Putamen (tissue), 1 donor: ENCODE measurements at regions not wholly inside any gene's neighbourhood (a gene's known extent, or its start where the extent isn't known, plus 50 kb on each side); places are given as distances from the start of the nearest gene placed in this dataset.

Experiments
- DNase-seq: peaks from one replicate; pipeline ENCODE4 v3.0.0-alpha.2; 2016; ENCODE audit warnings: low spot score

DNA sequence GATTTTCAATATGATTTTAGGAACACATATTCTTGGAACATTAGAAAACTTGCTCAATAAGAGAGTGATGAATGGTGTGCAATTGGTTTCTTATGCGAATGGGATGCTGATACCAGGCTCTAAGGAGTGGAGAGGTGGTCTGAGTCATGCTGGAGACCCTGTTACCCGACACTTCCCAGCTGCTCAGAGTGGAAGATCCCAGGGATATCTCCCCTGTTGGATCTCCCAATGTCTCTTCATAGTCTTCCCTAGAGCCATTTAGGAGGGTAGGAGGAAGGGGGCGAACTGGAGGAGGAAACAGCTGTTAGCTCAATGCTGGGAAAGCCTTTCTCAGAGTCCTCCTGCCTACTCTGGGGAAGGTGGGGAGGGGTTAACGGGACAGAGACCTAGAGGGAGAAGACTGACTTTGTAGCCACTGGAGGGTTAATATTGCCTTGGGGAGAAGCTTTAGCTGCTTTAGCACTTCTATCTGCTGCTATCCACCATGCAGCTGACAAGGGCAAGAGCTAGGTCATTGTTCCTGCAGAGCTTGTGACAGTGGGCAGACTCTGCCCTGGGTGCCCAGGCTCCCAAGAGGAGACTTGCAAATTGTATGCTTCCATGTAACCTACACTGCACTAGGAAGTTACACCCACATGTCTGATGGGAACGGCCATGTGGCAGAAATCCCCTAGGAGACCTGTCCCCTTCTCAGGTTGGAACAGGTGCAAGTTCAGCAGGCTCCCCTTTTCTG is 301.0 kb downstream of the GADD45G start:
- DNase-seq = no peak

DNA sequence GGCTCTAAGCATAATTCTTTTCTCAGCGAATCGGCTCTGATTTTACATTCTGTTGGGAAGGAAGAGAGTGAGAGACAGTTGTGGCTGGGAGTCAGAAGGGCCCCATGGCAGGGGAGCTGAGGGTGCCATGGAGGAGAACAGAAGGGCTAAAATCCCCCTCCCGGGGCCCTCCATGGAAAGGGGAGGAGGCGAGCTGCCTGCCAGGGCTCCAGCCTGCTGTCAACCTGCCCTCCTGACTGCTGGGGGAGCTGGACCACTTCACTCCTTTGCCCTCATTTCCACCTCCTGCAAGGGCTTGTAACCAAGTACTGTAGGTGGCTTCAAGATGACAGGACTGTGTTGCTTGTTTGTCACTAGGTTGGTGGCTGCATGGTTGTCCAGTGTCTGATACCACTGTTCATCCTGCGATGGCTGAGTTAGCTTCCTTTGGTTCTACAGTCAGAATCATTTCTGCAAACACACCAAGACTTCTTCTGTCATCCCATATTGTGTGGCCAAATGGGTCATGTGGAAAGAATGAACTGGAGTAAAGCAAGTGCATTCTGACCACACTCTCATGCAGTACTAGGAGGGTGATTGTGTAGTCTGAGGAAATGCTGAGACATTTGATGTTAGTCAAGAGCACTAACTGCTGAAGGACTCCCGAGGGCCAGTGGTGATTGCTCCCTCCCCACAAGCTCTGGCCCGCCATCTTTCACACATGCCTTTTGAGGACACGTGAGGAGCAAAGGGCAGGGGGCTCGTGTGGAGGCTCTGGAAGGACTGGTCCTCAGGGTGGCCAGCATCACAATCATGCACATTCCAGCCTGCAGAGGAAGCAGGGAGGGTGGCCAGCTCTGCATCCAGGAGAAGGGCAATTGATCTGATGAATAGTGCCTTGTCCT is 307.2 kb downstream of the GADD45G start:
- DNase-seq = no peak

DNA sequence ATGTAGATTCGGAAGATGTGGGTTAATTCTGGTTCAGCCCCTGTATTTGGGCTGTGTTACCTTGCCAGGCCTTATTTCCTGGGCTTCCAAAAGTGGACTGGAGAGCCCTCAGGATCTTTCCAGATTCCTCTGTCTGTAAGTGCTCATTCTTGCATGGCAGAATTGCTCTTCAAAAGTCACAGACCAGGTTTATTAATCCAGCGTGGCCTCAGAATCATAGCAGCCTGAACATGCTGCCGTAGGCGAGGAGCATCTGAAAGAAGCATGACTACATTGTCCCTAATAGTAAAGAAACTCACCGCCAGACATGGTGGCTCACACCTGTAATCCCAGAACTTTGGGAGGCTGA is 307.8 kb downstream of the GADD45G start:
- DNase-seq = no peak

DNA sequence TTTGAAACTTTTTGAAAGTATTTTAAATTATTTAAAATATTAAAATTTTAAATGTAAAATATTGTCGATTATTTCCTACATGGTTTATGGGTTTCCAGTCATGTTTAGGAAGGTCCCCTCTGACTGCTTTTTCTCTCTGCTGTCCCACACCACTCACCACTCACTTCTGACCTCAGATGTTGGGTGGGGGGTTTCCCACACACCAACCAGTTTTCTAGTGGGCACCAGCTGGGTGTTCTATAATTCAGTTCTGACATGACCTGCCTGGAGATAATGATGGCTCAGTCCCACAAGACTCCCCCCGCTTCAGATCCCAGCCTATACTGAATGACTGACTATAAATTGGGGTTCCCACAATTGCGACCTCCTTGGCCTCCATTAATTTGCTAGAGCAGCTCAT is 310.4 kb downstream of the GADD45G start:
- no peak for DNase-seq

DNA sequence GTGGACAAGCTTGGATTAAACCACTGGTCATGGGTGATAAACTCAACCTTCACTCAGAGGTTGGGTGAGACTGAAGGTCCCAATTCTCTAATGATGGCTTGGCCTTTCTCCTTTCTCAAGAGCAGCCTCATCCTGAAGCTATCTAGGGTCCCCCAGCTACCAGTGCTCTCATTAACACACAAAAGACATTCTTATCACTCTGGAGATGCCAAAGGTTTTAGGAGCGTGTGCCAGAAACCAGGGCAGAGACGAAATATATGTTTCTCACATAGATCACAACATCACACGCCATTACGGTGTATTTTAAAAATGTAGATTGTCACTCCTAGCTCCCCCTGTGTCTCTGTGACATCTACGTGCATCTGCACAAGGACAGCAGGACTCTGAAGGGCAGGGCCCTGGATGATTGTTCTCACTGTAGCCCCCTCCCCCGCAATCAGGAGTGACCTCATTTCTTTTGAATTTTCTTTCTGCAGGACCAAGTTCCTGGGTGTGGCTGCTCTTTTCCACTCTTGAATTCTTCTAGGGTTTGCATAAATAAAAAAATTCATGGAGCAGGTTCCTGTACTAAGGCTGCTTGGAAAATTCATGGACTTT is 311.3 kb downstream of the GADD45G start:
- no peak for DNase-seq

DNA sequence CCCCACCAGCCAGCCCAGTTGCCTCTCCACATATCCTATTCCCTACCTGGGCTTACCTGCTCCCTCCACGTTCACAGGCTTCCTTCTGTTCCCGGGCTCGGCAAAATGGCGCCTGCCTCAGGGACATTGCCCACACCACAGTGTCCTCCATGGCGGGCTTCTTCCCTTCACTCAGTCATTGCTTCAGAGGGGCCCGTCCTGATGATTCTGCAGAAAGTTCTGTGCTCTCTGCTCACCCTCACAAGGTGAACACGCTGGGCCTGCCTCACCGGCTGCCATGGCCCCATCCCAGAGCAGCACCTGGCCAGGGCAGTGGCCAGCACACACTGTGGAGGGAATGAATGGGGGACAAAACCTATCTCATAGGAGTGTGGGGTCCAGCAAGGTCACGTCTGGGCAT is 313.0 kb downstream of the GADD45G start:
- DNase-seq = no peak

DNA sequence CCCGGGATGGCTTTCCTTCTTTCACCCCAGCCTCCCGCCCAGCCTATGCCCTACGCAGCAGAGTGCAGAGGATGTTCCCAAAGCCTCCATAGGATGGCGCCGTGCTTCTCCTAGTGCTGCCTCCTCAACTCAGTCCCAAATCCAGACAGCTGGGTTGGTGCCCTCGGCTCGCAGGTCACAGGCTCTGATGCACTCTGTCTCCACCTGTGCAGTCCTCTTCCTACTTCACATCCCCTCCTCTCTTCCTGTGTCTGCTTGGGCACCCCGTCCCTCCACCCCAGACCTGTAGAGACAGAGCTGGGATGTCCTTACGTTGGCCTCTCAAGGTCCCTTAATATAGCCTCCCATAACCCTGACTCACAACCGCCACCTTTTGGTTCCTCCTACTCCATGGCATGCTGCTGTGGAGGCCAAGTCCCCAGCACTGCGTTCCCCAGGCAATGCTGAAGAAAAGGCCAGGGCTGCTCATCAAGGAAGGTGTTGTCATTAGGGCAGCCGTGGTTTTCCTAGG is 314.4 kb downstream of the GADD45G start:
- DNase-seq = no peak

DNA sequence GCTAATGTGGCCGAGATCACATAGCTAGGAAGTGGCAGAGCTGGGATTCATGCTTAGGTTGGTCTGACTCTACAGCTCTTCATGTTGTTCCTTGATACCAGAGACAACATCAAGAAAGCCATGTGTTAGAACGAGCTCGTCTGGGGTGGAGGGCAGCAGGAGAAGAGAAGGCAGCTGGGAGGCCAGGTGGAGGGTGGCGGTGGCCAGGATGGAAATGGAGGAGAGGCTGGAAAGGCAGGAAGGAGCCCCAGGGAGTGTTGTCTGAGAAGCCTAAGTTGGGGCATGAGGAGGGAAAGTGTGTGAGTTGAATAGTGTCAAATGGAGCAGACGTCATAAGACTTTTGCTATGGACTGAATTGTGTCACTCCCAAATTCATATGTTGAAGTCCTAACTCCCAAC is 315.3 kb downstream of the GADD45G start:
- no peak for DNase-seq

DNA sequence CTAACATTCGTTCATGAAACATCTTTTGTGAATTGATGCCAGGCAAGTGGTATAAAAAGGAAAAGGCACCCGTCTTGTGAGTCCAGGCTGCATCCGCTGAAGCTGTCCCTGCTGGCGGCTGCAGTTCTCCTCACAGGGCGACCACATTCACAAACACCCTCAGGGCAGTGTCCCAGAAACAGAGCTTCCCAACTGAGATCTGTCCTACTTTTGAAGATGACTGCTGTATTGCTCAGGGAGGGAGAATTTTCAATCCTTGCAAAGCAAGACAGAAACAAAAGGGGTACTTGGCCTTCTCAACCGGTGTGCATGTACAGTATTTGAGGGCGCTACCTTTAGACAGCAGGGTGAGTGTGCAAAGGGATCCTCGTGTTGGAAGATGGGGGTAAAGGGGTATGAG is 316.1 kb downstream of the GADD45G start:
- DNase-seq = no peak

DNA sequence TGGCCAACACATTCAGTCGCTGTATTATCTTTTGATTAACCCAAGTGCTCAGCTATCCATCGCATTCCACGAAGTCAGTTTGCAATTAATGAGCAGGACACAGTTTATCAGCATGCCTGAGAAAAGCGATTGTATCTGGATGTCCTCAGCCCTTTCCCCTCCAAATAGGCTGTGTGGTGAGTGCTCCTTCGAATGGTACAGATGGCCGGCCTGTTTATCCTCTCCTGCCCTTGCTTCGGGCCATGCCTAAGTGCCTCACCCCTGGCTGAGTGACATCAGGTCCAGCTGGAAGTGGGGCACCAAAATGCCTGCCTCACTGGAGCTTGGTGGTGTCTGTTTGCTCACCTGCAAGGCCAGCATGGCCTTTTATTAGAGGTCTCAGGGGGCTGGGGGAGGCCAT is 317.3 kb downstream of the GADD45G start:
- no peak for DNase-seq

DNA sequence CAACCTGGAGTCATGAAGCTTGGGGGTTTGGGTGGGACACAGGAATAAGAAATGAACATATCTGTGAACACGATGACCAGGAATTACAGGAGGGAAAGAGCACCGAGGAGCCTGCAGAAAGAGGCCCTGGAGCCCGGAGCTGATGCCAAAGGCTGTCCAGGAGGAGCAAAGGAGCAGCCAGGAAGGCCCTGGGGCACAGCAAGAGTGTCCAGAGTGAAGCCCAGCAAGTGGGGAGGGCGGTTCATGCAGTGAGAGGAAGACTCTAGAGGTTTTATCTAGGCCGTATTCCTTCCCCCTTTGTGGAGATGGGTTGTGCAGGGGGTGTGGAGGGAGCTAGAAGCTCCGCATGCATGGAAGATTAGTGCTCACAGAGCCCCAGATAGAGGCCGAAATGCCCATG is 318.4 kb downstream of the GADD45G start:
- DNase-seq = no peak

DNA sequence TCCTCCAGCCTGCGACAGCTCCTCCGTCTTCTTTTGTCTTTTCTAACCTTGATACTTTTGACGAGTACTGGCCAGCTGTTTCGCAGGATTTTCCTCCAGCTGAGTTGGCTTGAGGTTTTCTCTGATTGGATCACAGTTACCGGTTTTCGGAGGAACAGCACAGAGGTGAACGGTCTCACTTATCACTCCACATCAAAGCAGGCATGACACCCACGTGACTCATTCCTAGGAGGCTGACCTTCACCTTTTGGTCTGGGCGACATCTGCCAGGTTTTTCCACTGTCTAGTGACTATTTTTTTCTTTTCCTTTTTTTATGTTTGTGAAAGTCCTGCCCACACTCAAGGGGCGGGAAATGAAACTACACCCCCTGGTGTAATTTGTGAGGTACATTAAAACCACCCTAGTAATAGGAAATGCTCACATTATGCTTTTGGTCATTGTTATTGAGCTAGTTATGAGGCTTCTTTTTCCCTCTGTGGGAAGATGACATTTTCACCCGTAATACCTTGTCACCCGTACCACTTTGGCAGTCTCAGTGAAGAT is 319.2 kb downstream of the GADD45G start:
- DNase-seq = no peak

DNA sequence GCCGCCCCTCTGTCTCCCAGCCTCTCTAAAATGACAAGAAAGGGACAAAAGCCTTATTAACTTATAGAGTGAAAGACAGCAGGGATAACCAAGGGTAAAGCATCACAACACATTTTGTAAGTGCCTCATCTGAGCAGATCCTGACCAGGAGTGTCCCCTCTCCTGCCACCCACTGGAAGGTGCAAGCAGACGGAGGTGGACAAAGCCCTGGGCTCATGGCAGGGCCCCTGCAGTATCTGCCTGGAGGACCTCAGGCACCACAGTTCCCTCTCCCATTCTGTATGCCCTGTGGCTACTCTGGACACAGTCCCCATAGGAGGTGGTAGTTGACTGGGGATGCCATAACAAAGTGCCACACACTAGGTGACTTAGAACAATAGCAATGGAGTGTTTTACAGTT is 319.8 kb downstream of the GADD45G start:
- no peak for DNase-seq

DNA sequence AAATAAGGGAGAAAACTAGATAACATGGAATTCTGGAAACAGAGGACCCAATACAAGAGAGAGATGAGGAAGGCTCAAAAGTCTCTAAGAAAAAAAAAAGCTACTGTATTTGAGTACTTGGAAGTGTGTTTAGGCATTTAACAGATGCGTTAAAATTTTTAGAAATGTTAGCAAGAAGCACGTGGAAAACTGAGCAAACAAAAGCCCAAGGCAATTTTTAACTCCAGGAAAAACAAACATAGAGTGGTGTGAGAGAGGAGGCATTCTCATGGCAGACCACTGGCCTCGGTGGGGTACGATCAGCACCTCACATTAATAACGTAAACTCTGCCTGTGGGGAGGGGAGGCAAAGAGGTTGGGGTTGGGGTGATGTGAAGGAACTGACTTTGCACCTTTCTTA is 321.4 kb downstream of the GADD45G start:
- no peak for DNase-seq

DNA sequence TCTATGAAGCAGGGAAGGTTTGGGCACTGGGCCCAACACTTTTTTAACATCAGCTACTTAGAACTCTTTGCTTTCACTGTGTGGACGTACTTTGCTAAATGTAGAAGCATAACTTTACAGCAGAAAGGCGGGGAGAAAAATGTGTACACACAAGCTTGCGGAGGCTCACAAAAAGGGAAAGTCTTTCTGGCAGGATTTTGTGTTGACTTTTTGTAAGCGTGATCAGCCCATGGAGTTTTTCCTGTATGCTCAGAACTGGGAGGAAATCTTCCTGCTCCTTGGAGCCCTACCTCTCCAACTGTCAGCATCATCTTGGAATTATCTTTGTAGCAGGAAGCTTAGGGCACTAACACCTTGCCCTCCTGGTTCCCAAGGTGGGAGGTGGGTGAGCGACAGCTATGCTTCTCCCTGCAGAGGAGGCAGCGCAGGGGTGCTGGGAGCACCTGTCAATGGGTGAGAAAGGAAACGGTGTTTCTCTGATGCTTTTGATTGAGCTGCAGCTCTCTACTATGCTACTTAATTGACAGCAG is 321.9 kb downstream of the GADD45G start:
- no peak for DNase-seq

DNA sequence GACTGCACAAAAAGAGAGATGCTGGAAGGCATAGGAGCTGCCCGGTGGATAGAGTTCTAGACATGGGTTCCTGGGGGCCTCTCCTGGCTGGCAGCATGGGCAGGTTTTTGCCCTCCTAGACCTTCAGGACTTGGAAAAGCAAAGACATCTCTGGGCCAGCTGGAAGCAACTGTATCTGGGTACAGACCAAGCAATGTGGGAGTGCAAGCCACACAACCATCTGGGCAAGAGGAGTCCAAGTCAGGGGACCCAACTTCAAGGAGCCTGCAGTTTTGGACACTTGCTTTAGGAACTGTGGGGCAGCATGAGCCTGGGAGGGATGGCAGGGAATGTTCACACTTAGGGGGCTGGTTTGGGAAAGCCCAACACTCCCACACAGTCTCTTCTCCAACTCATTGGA is 323.3 kb downstream of the GADD45G start:
- no peak for DNase-seq

DNA sequence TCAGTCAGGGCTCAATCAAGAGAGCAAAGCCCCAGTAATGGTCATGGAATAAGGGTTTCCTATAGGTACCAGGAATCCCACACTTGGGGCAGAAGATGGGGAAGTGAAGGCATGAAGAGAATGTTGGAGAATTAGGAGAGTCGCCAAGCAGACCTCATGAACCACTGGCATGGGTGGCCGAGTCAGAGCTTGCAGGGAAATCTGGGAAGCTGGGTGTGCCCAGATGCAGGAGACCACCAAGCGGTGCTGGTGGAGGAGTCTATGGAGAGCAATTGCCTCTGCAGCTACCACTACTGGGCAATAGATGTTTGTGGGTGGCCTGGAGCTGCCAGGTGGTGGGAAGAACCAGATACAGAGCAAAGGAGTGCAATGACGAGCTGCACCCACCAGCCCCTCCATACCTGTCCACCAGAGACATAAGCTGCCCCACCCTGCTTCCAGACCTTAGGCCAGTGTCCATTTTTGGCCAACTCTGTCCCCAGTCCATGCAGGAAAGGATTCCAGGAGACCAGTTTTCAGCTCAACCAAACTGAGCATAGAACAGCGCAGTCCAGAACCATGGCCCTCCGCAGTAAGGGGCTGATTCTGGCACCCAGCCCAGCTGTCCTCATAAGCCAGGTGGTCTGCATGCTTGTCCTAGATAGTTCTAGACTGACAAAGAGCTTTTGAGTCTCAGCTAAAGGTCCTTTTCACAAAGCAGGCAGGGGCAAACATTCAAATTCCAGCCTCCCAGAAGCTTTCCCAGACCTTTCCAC is 323.9 kb downstream of the GADD45G start:
- no peak for DNase-seq

DNA sequence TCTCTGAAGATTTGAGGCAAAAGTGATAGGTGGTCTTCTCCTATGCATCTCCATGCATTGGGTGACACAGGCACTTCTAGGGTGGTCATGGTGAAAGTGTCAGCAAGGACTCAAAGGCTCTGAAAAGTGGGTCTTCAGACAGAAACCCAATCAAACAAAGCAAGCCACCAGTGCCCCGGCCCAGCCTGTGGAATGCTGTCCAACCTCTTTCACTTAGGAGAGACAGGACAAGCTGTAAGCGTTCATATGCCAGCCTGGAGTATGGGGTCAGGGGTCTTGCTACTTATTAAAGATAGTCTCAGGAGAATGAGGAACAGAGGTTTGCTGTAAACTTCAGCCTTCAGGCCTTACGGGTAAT is 324.5 kb downstream of the GADD45G start:
- DNase-seq = no peak

DNA sequence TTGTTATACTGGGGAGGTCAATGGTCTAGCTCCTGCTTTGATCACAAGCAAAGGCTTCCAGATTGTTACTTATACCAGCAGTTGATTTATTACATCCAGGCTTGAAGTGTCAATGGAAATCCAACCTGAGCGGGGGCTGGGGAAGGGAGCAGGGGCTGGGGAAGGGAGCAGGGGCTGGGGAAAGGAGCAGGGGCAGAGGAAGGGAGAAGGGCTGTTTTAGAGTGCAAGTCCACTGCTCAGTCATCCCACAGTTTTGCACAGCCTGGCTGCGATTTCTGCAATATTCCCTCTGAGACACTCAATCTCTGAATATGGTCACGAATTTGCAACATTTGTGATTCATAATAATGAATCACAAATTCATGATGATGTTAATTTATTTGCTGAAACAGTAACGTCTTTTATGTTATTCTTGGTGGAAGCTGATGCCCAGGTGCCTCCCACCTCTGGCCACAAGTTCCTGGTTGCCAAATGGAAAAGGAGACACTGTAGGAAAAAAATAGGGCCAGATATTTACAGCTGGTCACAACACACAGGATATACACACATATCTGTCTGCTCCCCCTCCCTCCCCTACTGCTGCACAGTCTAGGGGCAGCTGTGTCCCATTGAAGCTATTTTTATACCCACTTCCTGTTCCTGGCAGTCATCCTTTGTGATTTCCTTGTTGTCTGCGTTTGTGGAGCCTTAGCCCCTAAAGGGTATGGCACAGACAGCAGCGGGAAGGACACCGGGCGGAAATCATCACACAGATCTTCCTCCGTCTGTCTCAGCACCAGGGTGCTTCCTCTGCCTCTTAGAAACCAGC is 325.1 kb downstream of the GADD45G start:
- no peak for DNase-seq

DNA sequence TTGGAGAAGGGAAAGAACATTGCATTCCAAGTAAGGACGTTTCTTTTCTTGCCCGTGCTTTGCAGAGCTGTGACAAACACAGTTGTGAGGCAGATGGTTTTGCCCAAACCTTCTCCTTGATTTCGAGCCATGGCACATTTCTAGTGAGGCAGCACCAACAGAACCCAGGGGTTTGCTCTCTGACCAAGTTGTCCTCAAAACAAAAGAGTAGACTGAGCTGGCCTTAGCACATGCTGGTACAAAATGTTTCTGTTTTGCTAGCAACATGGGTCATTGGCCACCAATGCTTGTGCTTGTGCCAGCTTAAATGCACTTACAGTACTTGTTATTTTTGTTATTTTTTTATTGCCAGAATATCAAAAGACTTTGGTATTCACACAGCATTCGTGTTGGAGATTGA is 328.8 kb downstream of the GADD45G start:
- no peak for DNase-seq

DNA sequence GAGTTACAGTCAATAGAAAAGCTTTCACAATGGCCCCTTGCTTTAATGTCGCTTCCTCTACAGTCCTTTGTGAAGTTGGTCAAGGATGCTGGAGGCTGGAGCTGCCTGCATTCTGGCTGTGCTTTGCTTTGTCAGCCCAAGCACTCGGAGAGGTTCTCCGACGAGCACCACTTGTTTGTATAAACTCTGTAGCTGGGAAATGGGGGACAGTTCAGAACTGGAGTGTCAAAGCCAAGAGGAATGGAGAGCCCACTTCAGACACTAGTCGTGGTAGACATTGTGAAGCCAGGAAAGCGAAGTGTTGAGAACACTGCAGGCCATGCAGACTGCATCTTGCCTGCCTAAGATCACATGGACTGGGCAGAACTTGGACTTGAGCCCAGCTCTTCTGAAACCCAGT is 330.3 kb downstream of the GADD45G start:
- DNase-seq = no peak
